ENCODE measurements at regions not wholly inside any gene's neighbourhood (a gene's known extent, or its start where the extent isn't known, plus 50 kb on each side); places are given as distances from the start of the nearest gene placed in this dataset.

DNA sequence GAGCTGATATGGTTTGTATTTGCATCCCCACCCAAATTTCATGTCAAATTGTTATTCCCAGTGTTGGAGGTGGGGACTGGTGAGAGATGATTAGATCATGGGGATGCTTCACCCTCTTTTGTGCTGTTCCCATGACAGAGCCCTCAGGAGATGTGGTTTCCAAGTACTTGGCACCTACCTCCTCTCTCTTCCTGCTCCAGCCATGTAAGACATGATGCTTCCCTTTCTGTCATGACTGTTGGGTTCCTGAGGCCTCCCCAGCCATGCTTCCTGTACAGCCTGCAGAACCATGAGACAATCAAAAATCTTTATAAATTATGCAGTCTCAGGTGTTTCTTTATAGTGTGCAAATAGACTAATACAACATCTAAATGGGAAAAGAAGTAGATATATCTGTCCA lies 754.5 kb downstream of the TMEM121 start:
- BruUV-seq (replicated peaks), result no TSS peak
- Histone ChIP-seq H3K79me2 (ENCODE audit: insufficient read depth, low read length) (no peaks in the 10 kb centered on the region), H2AFZ (ENCODE audit: low read length) (no peak overlapping the region), H4K20me1 (ENCODE audit: insufficient read depth, low read length) (no peaks in the 10 kb centered on the region), H3K4me1 (ENCODE audit: insufficient read depth, low read length) (no peaks in the 10 kb centered on the region), H3K4me2 (ENCODE audit: low read depth, low read length) (no peak overlapping the region), H3K9me3 (ENCODE audit: low read length) (no peaks in the 10 kb centered on the region), H3K36me3 (replicated peaks in 1 of 2; ENCODE audit: control insufficient read depth in 1 of 2, insufficient read depth in 2 of 2, low read length in 2 of 2) (no peaks in the 10 kb centered on the region), H3K9ac (ENCODE audit: insufficient read depth, low read depth, low read length) (no peak overlapping the region), H3K27me3 (ENCODE audit: control insufficient read depth in 1 of 2, insufficient read depth in 2 of 2, low read length in 2 of 2) (peaks cover 0 to 2% of the 10 kb centered on the region in 2 experiments; a peak in 2 of 5 replicates), H3K4me3 (replicated peaks in 1 of 3; ENCODE audit: insufficient read depth in 1 of 3, low read depth in 2 of 3, low read length in 3 of 3) (no peak overlapping the region), H3K27ac (ENCODE audit: extremely low read length, insufficient read depth, low read length) (no peak overlapping the region)
- ATAC-seq (no peak), DNase-seq (ENCODE audit: low spot score) (no peak), FAIRE-seq (no peak)
- intact Hi-C loops (cut with micrococcal nuclease; ENCODE audit: unreplicated experiment) (no loop called here), in situ Hi-C loops (cut with HindIII; ENCODE audit: extremely low pct_ligation_motif_present, low pct_unique_long_range_greater_than_20kb) (no loop called here)
- POLR2A ChIA-PET, result no interaction called here
- CTCF ChIA-PET (ENCODE audit: low intra/inter-chr PET ratio, low total read pairs), result no interaction called here
- TF ChIP-seq PITX1 (CRISPR knock-in tag; IDR thresholded peaks at IDR 0.05) (no peak), ISL2 (CRISPR knock-in tag; IDR thresholded peaks at IDR 0.05) (no peak), ATF7-NPFF (CRISPR knock-in tag; IDR thresholded peaks at IDR 0.05; ENCODE audit: low read depth) (no peak), SAFB2 (CRISPR knock-in tag; IDR thresholded peaks at IDR 0.05; ENCODE audit: borderline replicate concordance, low read depth) (no peak), GPN1 (CRISPR knock-in tag; IDR thresholded peaks at IDR 0.05; ENCODE audit: borderline replicate concordance) (no peak), ZSCAN22 (CRISPR knock-in tag; IDR thresholded peaks at IDR 0.05) (no peak)

DNA sequence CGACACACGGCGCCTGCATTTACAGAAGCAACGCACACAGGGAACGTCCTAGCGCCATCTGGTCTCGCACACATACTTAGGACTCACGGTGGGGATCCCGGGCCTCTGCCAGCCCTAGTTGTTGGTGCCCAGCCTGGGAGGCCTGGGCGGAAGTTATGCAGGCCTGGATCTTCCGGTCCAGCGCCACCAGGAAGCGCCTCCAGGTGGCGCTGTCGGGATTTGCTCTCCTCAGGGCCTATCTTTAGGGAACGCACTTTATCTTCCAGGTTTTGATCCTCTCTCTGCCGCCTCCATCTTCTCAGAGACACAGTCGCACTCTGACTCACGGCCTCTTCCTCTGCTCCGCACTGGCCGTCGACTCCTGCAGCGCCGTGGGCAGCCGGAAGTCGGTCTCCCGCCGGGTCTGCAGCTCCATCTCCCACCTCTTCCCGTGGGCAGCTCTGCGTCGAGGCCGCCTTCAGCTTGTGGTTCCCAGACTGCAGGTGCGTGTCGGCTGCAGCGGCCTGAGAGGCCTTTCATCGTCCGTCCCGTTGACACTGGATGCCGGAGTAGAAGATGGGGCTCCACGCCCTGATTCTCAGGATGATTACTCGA lies 760.4 kb downstream of the TMEM121 start:
- Histone ChIP-seq H3K9ac (ENCODE audit: insufficient read depth, low read depth, low read length) (no peak overlapping the region), H3K79me2 (ENCODE audit: insufficient read depth, low read length) (no peaks in the 10 kb centered on the region), H3K4me3 (replicated peaks in 1 of 3; ENCODE audit: insufficient read depth in 1 of 3, low read depth in 2 of 3, low read length in 3 of 3) (no peak overlapping the region), H3K27ac (ENCODE audit: extremely low read length, insufficient read depth, low read length) (no peak overlapping the region), H3K36me3 (replicated peaks in 1 of 2; ENCODE audit: control insufficient read depth in 1 of 2, insufficient read depth in 2 of 2, low read length in 2 of 2) (no peaks in the 10 kb centered on the region), H2AFZ (ENCODE audit: low read length) (no peak overlapping the region), H3K4me2 (ENCODE audit: low read depth, low read length) (no peak overlapping the region), H3K9me3 (ENCODE audit: low read length) (no peaks in the 10 kb centered on the region), H4K20me1 (ENCODE audit: insufficient read depth, low read length) (no peaks in the 10 kb centered on the region), H3K27me3 (ENCODE audit: control insufficient read depth in 1 of 2, insufficient read depth in 2 of 2, low read length in 2 of 2) (no peaks in the 10 kb centered on the region), H3K4me1 (ENCODE audit: insufficient read depth, low read length) (no peaks in the 10 kb centered on the region)
- POLR2A ChIA-PET, result no interaction called here
- peak; percentile 68 for ATAC-seq
- in situ Hi-C loops (cut with HindIII; ENCODE audit: extremely low pct_ligation_motif_present, low pct_unique_long_range_greater_than_20kb) (no loop called here), intact Hi-C loops (cut with micrococcal nuclease; ENCODE audit: unreplicated experiment) (no loop called here)
- no TSS peak for BruUV-seq (replicated peaks)
- TF ChIP-seq ZNF30 (CRISPR knock-in tag; IDR thresholded peaks at IDR 0.05), result no peak
- TF ChIP-seq ZFX (CRISPR knock-in tag; IDR thresholded peaks at IDR 0.05; ENCODE audit: low read depth), result peak; percentile 19; the same call in 1 of the 2 replicates
- no peak for TF ChIP-seq RBAK (CRISPR knock-in tag; IDR thresholded peaks at IDR 0.05)
- TF ChIP-seq, protein P1, sequence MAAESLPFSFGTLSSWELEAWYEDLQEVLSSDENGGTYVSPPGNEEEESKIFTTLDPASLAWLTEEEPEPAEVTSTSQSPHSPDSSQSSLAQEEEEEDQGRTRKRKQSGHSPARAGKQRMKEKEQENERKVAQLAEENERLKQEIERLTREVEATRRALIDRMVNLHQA (CRISPR knock-in tag; IDR thresholded peaks at IDR 0.05), result no peak
- TF ChIP-seq, protein P2, sequence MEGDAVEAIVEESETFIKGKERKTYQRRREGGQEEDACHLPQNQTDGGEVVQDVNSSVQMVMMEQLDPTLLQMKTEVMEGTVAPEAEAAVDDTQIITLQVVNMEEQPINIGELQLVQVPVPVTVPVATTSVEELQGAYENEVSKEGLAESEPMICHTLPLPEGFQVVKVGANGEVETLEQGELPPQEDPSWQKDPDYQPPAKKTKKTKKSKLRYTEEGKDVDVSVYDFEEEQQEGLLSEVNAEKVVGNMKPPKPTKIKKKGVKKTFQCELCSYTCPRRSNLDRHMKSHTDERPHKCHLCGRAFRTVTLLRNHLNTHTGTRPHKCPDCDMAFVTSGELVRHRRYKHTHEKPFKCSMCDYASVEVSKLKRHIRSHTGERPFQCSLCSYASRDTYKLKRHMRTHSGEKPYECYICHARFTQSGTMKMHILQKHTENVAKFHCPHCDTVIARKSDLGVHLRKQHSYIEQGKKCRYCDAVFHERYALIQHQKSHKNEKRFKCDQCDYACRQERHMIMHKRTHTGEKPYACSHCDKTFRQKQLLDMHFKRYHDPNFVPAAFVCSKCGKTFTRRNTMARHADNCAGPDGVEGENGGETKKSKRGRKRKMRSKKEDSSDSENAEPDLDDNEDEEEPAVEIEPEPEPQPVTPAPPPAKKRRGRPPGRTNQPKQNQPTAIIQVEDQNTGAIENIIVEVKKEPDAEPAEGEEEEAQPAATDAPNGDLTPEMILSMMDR (CRISPR knock-in tag; IDR thresholded peaks at IDR 0.05), result peak; percentile 60
- peak; percentile 57 for TF ChIP-seq GABPB1 (CRISPR knock-in tag; IDR thresholded peaks at IDR 0.05)
- peak; percentile 41 for TF ChIP-seq GABPA (IDR thresholded peaks at IDR 0.05; ENCODE audit: low read depth, low read length)
- TF ChIP-seq GABPA (CRISPR knock-in tag; IDR thresholded peaks at IDR 0.05; ENCODE audit: low read depth), result peak; percentile 62
- CTCF ChIA-PET (ENCODE audit: low intra/inter-chr PET ratio, low total read pairs), result no interaction called here
- WGBS (ENCODE audit: low lambda C conversion rate), result 70% methylated on average over 31 of the region's 41 CpGs
- no peak for FAIRE-seq
- DNase-seq (ENCODE audit: low spot score), result no peak

All from HepG2 (cell line).